ENCODE measurements at regions not wholly inside any gene's neighbourhood (a gene's known extent, or its start where the extent isn't known, plus 50 kb on each side); places are given as distances from the start of the nearest gene placed in this dataset.

- TF ChIP-seq POLR2A (IDR thresholded peaks at IDR 0.05): no peak
- TF ChIP-seq, protein P1, sequence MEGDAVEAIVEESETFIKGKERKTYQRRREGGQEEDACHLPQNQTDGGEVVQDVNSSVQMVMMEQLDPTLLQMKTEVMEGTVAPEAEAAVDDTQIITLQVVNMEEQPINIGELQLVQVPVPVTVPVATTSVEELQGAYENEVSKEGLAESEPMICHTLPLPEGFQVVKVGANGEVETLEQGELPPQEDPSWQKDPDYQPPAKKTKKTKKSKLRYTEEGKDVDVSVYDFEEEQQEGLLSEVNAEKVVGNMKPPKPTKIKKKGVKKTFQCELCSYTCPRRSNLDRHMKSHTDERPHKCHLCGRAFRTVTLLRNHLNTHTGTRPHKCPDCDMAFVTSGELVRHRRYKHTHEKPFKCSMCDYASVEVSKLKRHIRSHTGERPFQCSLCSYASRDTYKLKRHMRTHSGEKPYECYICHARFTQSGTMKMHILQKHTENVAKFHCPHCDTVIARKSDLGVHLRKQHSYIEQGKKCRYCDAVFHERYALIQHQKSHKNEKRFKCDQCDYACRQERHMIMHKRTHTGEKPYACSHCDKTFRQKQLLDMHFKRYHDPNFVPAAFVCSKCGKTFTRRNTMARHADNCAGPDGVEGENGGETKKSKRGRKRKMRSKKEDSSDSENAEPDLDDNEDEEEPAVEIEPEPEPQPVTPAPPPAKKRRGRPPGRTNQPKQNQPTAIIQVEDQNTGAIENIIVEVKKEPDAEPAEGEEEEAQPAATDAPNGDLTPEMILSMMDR (IDR thresholded peaks at IDR 0.05): no peak
- no peak for TF ChIP-seq EP300 (IDR thresholded peaks at IDR 0.05)
These were observed 166.8 kb downstream of the FTCDNL1 start for GRCh38 chr2:199684168-199684567.
